HepG2 (cell line): ENCODE measurements at regions not wholly inside any gene's neighbourhood (a gene's known extent, or its start where the extent isn't known, plus 50 kb on each side); places are given as distances from the start of the nearest gene placed in this dataset.

Experiments used
- ZNF335 ChIP-seq: sonication (generic); formaldehyde crosslinking; IDR thresholded peaks from 2 replicates; pipeline ENCODE4 v1.4.0; 2020; ENCODE audit warnings: missing genetic modification reagents
- ZNF432 ChIP-seq: sonication (generic); formaldehyde crosslinking; IDR thresholded peaks from 2 replicates; pipeline ENCODE4 v1.5.0; 2020; ENCODE audit warnings: missing genetic modification reagents, mild to moderate bottlenecking, borderline replicate concordance

DNA sequence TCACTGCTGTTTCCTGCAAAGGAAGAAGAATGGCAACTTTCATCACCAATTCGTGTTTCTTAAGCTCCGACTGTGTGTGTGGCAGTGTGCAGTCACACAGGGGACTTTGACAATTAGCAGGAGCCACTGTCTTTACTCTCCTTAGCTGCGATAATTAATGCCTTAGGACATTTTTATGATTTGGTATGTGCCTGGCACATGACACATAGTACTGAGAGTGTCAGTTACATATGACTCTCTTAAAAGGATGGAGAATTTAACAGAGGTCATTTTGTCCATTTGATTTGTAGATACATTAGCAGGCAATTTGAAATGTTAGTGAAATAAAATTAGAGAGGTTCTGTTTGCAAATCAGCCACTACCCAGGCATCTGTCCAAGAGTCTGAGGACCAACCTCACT is 128.9 kb upstream of the VEPH1 start:
- TF ChIP-seq ZNF432 (CRISPR knock-in tag) (no peak), ZNF335 (CRISPR knock-in tag) (no peak)
